Skin epidermis (tissue), 12 donors: ENCODE measurements at regions not wholly inside any gene's neighbourhood (a gene's known extent, or its start where the extent isn't known, plus 50 kb on each side); places are given as distances from the start of the nearest gene placed in this dataset.

ENCODE experiments used
- H3K27ac ChIP-seq, 21 experiments: fragments of 200-600 bp; sonication (generic) in 11 of 21; one replicate each; pipeline ENCODE4 v1.5.0; 2020; ENCODE audit warnings: mild to moderate bottlenecking in 3 of 21, inconsistent platforms in 2 of 21, moderate library complexity in 2 of 21
- H3K4me3 ChIP-seq, 7 experiments: fragments of 200-600 bp; sonication (generic) in 2 of 7; one replicate each; pipeline ENCODE4 v1.5.0; 2020; ENCODE audit warnings: inconsistent platforms in 2 of 7, mild to moderate bottlenecking in 2 of 7, moderate library complexity in 1 of 7

GRCh38 chr6:164122109-164122508 lies 707.6 kb downstream of the QKI start:
- no peak overlapping the region for H3K27ac ChIP-seq
- H3K4me3 ChIP-seq: no peak overlapping the region

DNA sequence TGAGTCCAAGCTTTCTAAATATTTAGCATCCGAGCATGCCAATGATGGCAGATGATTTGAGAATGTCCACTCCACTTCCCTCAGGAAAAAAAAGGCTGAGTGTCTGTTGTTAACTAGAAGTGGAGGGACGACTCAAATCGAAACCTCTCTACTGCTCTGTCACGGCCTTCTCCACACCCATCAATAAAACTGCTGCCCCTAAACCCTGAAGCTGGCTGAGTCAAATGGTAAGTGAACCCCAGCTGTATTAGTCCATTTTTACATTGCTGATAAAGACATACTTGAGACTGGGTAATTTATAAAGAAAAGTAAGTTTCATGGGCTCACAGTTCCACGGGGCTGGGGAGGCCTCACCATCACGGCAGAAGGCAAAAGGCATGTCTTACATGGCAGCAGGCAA lies 707.0 kb downstream of the QKI start:
- Histone ChIP-seq H3K27ac (no peak overlapping the region), H3K4me3 (no peak overlapping the region)

DNA sequence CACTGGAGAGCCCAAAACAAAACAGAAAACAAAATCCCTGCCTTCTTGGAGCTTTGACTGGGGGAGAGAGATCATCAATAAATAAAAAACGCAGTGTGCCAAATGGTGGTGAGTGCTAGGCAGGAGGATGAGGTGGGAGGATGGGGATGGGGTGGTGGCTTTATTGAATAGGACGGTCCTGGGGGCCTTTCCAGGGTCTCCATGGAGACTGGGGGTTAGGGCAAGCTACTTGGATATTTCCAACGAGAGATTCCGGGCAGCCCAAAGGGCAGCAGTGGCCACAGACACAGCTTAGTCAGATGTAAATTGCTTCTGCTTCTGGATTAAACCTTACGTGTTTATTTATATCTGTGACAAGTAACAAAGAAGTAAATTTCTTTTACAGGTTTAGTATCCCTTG lies 700.1 kb downstream of the QKI start:
- Histone ChIP-seq H3K27ac (no peak overlapping the region), H3K4me3 (no peak overlapping the region)

DNA sequence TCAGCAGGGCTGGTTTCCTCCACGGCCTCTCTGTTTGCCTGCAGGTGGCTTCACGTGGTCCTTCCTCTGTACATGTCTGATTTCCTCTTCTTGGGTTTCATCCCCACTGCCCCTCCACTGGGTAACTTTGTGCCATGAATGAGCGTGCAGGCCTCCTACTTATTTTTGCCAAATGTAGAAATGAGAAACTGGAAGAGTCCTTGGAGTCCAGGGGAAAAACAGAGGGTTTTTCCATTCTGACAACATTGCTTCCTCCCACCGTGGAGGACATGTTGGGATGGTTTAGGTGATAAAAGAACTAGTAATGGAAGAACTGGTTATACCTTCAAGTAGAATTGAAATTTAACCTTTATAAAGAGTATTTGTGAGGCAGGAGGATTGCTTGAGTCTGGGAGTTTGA lies 699.5 kb downstream of the QKI start:
- Histone ChIP-seq H3K4me3 (no peak overlapping the region), H3K27ac (no peak overlapping the region)

GRCh38 chr6:164113637-164114036 lies 699.1 kb downstream of the QKI start:
- Histone ChIP-seq H3K4me3 (no peak overlapping the region), H3K27ac (no peak overlapping the region)

DNA sequence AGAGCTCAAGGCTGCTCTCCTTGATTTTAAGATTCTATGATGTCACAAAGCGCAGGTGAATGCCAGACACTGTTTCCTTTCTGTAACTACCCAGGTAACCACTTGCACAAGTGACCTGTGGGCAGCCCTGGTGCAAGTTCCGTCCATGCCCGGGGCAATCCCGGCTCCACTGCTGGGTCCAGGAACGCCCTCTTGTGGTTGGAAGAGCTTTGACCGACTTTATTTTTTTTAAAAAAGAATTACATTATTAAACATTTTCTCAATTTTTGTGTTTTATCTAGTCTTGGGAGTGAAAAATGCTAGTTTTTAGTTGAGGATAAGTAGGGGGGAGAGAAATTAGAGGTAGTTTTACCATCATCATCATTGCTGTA lies 695.2 kb downstream of the QKI start:
- Histone ChIP-seq H3K27ac (peak overlapping the region in 11 of 21 experiments; percentile 1 to 66 (median 41)), H3K4me3 (no peak overlapping the region)

DNA sequence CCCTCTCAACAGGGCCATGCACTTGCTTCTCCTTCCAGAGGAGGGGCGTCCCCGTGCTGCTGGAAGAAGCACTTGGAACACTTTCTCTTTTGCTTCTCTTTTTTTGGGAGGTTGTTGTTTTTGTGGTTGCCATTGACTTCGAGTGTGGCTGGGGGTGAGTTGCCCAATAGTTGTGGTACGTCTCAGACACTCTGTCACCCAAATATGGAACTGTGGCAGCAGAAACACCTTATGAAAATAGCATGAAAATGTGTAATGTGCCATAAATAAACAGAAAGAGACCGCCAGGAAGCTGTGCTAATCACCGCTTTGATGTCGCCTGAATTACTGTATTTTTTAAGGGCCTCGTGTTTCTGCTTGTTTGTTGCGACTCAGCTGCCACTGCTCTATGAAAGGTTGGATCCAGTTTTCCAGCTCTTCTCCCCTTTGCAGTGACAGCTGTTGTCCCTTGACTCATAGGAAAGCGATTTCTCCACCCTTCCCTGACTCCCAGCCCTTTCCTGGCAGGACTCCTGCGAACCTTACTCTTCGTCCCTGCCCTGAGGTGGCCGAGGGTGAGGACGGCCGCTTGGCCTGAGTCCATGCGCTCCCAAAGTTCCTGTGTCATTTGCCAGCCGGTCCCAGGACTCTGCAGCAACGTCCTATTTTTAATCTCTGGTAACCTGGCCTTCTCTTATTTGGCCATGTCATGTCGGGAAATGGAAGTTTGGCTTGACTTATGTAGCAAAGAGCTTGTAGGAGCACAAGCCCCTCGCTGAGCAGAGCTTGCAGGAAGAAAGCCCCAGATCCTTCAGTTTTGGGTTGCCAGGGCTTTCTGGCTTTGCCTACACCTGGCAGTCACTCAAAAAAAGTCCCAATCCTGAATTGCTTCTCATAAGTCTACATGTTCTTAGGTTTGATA lies 694.6 kb downstream of the QKI start:
- Histone ChIP-seq H3K27ac (peak overlapping the region in 14 of 21 experiments; percentile 1 to 66 (median 42)), H3K4me3 (peak overlapping the region in 1 of 7 experiments; percentile 3)

- no peak overlapping the region for H3K4me3 ChIP-seq
- H3K27ac ChIP-seq: peak overlapping the region in 3 of 21 experiments; percentile 6 to 12 (median 6)
Observed at GRCh38 chr6:164108092-164108491, 693.6 kb downstream of the QKI start.

DNA sequence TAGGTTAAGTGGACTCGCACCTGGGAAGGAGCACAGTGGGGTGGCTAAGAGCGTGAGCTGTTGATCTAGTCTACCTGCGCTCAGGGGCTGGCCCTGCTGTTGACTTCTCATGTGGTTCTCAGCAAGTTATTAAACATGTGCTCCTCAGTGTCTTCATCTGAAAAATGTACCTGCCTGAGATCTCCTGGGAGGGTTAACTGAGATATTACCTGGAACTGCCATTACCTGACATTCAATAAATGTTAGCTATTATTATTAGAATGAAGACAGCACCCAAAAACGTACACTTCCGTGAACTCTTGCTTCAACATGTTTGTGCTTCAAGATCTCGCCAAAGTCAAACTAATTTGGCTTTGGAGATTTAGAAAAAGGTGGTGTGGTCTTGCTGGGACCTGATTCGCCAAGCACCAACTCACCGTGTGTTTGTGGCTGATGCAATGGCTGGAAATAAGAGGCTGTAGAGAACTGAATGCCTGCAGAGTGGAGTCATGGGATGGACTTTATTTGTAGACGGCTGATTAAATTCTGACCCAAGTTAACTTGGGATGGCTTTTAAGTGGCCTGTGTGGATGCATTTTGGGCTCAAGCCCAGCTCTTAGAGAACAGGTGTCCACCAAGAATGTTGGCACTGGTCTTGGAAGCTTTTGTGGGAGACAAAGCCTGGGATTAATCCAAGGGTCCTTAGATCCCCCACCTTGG lies 692.9 kb downstream of the QKI start:
- H3K4me3 ChIP-seq: no peak overlapping the region
- peak overlapping the region in 3 of 21 experiments; percentile 6 to 12 (median 6) for H3K27ac ChIP-seq

DNA sequence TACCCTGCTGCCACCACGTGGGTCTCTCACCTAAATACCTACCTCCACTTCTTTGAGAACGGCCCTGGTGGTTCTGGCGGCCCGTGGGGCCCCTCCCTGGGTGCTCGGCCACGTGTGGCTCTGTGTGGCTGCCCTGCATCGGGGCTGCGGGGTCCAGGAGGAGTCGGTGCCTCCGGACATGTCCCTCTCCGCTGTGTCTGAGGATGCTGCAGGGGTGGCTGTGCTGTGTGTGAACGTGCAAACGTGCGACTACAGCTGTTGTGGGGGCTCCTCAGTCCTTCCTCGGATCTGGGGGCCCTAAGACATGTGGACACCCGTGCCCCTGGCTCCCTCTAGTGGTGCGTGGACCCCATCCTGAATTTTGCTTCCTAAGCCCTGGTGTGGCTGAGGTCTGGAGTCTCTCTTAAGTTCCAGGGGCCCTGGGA lies 691.8 kb downstream of the QKI start:
- Histone ChIP-seq H3K4me3 (no peak overlapping the region), H3K27ac (no peak overlapping the region)

DNA sequence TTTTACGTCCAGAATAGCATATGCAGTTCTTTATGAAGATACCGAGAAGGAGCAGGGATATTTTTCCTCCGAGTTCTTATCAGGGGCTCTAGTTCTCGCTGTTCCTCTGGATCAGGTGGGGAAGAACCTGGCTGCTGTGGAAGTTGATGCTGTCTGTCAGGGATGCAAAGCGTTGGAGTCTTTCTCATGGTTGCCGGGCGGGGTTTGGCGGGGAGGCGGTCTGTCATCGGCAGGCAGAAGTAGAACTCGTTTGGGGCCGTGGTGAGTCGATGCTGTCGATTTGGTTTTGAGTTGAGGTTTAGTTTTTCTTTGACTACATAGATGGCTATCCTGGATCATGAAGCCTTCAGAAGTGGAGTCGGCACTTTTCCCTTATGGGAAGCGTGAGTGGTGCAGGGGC lies 691.2 kb downstream of the QKI start:
- Histone ChIP-seq H3K27ac (no peak overlapping the region), H3K4me3 (no peak overlapping the region)

- no peak overlapping the region for H3K27ac ChIP-seq
Observed at GRCh38 chr6:164104432-164104831, 689.9 kb downstream of the QKI start.

GRCh38 chr6:164102693-164103092 lies 688.2 kb downstream of the QKI start:
- H3K27ac ChIP-seq: no peak overlapping the region
- no peak overlapping the region for H3K4me3 ChIP-seq

More at GRCh38 chr6:164104432-164104831, 689.9 kb downstream of the QKI start:
- no peak overlapping the region for H3K4me3 ChIP-seq

DNA sequence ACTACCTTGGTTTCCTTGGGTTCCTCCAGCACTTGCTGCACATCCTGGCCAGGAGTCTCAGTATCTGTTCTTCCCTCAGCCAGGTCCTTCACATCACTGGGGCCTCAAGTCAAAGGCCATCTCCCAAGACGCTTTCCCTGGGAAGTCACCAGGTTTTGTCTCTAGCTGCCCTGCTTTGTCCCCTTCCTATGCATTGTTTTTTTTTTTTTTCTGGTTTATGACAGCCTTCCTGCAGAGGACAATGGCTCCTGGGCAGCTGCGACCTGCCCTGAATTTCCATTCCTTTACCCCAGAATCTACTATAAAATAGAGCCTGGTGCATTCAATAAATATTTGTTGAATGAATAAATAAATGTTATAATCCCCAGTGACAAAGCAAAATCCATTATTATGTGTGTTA lies 687.3 kb downstream of the QKI start:
- no peak overlapping the region for H3K27ac ChIP-seq
- H3K4me3 ChIP-seq: no peak overlapping the region

DNA sequence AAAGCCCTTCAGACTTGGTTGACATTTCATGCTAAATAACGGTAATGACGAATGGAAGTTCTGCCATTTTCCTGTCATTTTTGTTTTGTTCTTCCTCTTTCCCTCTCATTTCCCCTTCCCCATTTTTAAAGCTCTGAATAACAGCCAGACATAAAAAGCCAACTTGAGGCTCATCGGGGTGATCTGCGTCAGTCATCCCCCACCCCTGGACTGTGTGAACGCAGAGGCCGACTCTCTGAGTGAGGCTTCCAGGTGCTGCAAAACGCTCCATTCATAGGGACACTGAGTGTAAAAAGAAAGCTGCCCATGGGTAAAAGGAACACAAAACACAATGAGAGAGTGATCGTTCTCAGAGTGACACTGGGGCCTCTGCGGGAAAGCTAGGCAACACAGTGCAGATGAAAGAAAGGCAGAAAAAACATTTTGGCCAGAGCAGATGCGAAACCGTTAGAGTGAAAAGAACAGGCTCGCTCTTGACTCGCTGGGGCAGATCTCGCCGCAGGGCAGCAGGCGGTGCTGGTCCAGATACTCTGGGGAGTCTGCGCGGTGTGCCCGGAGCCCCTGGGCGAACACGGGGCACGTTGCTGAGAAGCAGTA lies 684.8 kb downstream of the QKI start:
- Histone ChIP-seq H3K4me3 (no peak overlapping the region), H3K27ac (no peak overlapping the region)

- Histone ChIP-seq H3K27ac (no peak overlapping the region), H3K4me3 (no peak overlapping the region)
Observed at GRCh38 chr6:164098857-164099267, 684.3 kb downstream of the QKI start.

DNA sequence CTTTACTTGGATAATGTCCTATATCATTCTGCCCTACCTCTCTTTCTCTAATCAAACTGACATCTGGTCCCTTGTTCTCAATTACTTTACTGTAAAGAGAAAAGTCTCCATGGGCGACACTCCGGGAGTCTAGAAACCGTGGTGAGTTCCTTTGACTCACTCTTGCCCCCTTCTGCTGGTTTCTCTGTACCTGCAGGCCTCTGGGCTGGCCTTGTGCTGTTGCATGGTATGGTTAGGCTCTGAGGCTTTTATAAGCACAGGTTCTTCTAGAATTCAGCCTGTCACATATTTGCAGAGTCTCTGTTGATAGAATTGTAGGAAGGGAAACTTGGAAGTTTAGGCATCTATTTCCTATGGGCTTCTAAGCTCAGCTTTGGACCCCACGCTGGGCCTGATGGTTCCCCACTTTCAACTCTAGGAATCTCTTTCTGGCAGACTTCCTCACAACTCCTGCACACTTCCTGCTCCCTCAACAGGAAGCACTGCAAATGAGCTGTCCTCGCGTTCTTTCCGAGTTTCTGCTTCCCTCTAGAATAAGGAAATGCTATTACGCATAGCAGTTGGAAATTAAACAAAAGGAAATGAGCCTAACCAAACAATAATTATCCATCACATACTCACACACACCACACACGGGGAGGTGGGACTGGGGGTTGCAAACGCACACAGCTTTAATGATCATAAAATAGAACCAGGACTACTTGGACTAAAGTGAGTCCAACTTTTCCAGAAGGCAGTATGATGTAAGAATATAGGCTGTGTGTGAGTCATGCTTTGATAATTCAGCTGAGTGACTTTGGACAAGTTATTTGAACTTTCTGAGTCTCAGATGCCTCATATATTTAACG lies 683.3 kb downstream of the QKI start:
- Histone ChIP-seq H3K27ac (peak overlapping the region in 3 of 21 experiments; percentile 13 to 35 (median 22)), H3K4me3 (no peak overlapping the region)

DNA sequence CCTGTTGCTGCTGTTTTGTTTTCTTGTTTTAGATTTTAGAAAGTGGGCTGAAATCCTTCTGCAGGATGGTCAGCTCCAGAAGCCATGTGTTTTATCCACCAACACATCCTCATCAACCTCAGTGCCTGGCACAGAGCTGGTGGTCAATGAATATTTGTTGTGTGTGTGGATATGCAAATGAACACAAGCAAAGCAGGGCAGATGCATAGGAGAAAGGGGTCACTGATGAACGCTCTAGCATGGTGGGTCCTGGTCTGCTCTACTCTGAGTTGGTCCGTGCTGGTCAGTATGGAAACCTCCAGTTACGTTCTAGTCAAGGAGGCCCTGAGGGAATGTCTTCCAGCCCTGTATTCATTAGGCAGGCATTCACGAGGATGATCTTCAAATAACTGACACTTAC lies 682.5 kb downstream of the QKI start:
- Histone ChIP-seq H3K27ac (peak overlapping the region in 3 of 21 experiments; percentile 13 to 35 (median 22)), H3K4me3 (no peak overlapping the region)

DNA sequence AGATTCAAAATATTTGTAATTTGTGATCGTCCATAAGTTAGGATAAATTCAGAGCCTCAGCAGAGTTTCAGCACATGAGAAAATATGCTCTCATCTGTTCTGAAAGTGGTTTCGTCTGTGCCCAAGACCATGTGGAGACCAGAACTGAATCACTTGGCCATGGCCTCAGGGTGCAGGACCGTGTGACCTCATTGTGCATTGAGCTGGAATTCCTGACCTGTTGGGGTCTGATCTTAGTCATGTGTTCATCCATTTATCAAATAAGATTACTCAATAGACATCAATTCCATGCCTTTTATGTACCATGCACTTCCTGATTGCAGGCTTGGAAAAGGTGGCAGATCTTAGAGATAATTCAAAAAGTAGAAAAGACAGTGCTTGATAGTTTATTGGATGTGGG lies 680.5 kb downstream of the QKI start:
- no peak overlapping the region for H3K27ac ChIP-seq

DNA sequence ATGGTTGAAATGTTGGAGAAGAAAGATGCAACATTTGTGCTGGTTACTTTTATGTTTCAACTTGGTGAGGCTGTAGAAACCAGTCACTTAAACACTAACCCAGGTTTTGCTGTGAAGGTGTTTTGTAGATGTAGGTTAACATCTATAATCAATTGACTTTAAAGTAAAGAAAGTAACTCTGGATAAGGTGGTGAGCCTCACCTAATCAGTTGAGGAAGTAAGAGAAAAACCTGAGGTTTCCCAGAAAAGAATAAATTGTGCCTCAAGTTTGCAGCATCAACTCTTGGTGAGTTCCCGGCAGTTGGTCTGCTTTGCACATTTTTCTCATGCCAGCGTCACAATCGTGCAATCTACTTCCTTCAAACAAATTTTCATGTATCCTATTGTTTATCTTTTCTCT lies 673.4 kb downstream of the QKI start:
- Histone ChIP-seq H3K4me3 (no peak overlapping the region), H3K27ac (no peak overlapping the region)

More for the DNA sequence above, 680.5 kb downstream of the QKI start:
- no peak overlapping the region for H3K4me3 ChIP-seq
